Stimulated activated CD4-positive, alpha-beta T cell treated with anti-CD3 and anti-CD28 coated beads, Interleukin-12 subunit alpha, Interleukin-12 subunit beta, amount 100 ng/mL, for 48 hours (primary cell): ENCODE measurements at regions not wholly inside any gene's neighbourhood (a gene's known extent, or its start where the extent isn't known, plus 50 kb on each side); places are given as distances from the start of the nearest gene placed in this dataset.
A peak's percentile ranks its signal among the peaks of the same experiment; 100 is the strongest.
"Not testable (repeated sequence)": the region's sequence is repeated elsewhere in the genome, so short reads cannot be mapped to it uniquely, and the experiment has no call there.

Source experiments
- DNase-seq, 3 donors: peaks; one replicate each; pipeline ENCODE4 v3.0.0-alpha.2; 2020; ENCODE audit warnings: low read depth in 2 of 3, low spot score in 1 of 3

DNA sequence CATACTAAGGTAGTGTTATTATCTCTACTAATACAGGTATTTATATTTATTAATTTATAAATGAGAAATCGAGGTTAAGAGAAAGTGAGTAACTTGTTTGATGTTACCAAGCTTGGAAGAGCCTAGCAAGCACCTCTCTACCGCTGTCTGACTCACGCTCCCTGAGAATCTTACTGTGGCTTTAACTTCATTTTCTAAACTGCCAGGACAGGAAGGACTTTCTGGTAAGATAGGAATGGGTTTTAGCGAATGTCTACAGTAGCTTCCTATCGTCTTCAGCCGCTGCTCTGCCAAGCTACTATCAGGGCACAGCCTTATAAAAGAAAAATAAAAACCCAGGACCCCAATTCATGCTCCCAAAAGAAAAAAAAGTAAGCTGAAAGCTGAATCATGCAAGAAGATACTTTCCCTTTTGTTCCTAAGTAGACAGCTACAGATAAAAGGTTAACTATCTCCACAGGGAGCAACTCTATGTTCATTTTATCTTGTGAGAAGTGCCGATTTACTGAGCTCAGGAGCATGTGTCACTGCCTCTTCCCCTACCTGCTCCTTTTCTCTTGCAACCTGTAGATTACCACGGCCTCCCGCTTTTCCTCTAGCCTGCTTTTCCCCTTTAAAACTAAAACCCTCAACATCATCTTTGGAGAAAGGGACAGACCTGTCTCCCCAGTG is 60.2 kb downstream of the THNSL1 start:
- no peak for DNase-seq

DNA sequence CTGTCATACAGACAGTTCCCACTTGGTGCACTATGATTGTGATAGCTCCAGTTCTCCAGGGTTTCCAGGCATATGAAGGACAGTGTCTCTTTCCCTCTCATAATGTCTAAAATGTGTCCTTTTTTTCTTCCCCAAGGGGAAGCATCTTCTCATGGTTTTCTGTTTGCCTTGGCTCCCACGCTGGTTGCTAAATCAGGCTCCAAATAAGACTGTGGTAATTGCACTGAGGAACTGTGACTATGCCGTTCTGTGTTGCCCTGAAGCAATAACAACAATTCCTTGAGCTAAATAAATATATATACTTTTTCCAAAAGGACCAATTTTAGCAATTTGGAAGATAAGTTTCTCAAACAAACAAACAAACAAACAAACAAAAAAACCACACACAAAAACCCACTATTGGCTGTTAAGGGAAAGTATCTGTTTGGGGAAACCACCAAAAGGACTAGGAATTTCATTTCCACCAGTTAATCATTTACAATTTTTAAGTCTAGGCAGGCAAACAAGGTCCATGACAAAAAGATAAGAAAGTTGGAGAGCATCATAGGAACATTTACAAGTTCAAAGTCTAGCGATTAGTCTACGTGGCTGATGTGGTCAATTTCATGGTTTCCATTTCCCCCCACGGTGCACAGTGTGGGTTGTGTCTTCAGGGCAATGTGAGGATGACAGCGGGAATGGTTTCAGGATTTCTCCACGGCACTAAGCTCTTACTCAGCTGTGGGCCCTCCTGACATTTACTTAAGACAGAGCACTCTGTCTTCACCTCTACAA is 62.4 kb downstream of the THNSL1 start:
- no peak for DNase-seq

DNA sequence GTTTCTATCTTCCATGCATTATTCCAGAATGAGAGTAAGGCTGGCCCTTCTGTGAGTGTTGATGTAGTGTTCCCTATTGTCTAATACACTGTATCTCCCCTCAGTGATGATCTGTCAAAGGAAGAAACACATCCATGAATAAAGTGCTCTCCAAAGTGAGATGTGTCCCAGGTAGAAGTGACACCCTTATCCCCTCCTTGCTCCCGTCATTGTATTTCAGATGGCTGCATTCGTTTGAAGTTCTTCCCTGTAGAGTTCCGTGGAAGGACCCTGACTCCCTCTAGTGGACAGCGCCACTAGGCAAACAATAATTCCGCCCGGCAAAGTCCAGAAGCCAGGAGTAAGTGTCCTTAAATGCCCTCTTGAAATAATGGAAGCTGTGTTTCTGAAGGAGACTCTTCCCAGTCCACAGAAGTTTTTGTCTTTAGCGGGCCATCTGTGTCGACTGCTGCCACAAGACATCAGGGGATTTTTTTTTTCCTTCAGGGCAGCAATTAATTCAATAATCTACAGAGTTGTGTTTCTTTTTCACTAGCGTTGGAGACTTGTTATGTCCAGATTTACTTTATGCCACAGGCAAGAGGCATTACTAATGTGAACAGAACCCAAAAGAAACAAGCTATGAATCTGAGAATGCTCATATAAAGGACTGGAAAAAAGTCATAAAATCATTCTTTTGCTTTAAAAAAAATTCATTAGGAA is 64.6 kb downstream of the THNSL1 start:
- peak; percentile 37 to 51 (median 47) for DNase-seq

DNA sequence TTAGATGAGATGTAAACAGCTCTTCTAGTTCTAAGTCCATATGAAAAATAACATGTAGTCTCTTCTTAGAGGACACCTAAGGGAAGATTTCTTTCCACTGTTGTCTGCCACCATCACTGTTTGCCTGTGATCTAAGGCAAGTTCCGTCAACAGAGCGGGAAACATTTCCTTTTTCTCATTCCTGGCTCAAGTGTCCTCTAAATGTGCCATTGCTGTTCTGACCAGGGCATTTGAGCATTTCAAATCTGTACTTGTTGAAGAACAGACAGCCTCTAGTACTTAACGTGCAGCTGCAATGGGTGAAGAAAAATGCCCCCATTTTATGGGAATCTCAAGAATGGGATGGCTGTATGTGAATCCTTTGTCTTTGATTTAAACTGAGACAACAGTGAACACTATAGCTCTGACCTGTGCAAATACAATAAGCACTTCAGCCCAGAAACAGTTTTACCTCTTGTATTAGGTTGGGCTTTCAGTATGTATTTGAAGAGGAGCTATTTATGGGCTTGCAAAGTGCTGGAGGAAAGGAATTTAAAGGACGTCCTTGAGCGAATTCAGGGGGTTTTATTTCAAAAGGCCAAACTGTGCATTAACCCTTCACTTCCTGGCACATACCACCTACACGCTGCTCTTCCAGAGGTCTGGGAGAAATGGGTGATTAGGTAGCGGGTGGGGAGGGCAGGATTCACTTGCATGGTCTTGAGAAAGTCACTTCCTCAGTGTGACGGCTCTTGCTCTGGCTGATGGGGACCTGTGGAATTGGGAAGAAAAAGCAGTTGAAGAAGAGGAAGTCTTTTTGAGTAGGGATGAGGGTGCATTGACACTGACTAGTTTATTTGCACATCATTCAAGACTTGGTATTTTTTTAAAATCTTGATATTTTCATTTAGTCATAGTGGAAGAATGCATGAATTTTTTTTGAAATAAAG is 66.1 kb downstream of the THNSL1 start:
- no peak for DNase-seq

DNA sequence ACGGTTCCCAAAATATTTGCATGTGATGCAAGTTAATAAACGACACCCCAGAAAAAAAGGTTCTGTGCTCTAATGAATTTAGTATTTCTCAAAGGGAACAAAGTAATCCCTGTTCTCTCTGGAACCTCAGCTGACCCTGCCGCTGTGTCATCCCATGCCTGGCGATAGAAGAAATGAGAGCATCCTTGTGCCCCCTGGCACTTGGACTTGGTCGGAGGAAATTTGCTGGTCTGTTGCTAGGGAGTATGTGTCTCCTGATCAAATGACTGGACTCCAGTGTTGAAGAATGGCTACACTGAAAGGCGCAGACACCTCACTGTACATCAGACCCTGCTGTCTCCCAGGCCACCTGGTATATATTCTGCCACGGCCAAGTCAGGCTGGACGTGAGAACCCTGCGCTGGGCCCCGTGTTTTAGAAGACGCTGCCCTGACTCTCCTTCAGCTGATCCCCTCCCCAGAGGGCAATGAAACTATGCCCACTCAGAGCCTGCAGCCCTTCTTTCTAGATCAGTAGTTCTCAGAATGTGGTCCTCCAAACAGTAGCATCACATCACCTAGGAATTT is 67.2 kb downstream of the THNSL1 start:
- DNase-seq = no peak

DNA sequence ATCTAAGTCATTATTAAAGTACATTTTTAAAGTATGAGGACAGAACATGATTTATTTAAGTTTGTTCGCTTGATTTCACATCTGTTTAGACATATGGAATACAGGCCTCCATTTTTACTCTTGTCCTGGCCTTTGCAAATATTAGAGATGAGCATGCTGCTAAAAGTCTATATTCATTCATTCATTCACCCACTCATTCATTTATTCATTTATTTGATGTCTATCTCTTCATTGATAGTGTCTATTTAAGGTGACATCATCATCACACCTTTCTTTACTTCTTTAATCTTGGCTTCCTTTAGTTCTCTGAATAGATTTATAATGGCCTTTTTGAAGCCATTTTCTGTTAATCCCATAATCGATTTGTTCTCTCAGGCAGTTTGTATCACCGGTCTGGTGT is 68.0 kb downstream of the THNSL1 start:
- DNase-seq = no peak

DNA sequence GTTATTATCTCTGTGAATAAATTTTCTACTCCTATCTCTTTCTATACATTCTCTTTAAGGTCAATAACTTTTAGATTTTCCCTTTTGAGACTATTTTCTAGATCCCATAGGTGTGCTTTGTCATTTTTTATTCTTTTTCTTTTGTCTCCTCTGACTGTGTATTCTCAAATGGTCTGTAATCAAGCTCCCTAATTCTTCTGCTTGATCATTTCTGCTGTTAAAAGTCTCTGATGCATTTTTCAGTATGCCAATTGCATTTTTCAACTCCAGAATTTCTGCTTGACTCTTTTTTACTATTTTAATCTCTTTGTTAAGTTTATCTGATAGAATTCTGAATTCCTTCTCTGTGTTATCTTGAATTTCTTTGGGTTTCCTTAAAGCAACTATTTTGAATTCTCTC is 78.2 kb downstream of the THNSL1 start:
- no peak for DNase-seq

DNA sequence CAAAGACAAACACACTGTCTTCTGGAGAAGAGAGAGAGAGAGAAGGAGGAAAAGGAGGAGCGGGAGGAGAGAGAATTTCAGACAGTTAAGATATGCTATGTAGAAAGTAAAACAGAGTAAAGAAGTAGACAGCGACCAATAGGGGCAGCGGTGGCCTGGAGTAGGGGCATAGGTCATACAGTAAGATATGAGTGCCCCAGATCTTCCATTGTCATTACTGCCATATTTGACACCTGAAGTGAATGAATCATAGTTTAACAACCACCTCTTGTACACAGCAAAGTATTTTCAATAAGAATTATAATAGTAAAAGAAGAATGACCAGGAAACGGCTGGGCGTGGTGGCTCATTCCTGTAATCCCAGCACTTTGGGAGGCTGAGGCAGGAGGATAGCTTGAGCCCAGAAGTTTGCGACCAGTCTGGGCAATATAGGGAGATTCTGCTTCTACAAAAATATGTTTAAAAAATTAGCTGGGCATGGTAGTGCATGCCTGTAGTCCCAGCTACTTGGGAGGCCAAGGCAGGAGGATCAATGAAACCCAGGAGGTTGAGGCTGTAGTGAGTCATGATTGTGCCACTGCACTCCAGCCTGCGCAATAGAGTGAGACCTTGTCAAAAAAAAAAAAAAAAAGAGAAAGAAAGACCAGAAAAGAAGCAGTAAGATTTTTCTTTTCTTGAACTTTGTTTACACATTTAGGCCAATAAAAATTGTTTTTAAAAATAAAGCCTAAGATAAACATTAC is 77.0 kb upstream of the GPR158 start:
- no peak for DNase-seq

DNA sequence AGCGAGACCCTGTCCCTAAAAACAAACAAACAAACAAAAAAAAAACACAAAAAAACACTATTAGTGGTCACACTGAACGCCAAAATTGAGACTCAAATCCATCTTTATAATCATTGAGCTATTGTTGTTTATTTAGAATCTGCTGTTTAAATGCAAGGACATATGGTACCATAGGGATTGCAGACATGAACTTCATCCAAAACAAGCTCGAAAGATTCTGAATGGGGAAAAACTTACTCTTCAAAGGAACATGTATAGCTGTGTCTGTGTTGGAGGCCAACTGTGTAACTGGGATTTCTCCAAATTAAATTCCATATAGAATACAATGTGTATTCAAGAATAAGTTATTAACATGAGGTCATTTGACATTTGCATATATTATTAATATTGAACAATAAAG is 74.7 kb upstream of the GPR158 start:
- no peak for DNase-seq

DNA sequence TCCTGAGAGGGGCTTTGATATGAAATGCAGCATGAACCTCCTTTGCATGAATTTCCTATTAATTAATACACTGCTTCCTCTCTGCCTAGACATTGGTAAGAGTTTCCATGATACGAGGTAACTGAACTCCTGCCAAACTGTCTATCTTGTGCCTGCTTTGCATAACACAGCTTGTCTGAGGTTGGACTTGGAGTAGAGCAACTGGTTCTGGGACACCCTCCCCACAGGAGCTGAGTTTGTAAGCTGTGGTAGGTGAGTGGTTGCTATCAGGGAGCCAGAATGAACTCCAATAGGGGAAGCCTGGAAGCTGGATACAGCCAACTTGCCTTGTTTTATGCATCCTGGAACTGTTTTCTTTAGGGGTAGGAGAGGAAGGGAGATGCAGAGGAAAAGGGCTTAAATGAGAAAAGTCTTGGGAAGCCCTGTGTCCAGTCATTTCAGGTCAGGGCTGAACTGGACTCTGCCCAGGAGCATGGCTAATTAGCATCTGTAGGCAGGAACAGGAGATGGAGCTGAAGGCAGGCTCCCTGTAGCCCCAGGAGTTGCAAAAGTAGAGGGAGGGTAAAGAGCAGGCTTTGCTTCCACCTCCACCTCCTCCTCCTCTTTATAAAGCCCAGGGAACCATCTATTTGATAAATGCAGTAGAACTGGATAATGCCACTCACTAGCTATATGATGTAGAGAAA is 73.2 kb upstream of the GPR158 start:
- no peak for DNase-seq

DNA sequence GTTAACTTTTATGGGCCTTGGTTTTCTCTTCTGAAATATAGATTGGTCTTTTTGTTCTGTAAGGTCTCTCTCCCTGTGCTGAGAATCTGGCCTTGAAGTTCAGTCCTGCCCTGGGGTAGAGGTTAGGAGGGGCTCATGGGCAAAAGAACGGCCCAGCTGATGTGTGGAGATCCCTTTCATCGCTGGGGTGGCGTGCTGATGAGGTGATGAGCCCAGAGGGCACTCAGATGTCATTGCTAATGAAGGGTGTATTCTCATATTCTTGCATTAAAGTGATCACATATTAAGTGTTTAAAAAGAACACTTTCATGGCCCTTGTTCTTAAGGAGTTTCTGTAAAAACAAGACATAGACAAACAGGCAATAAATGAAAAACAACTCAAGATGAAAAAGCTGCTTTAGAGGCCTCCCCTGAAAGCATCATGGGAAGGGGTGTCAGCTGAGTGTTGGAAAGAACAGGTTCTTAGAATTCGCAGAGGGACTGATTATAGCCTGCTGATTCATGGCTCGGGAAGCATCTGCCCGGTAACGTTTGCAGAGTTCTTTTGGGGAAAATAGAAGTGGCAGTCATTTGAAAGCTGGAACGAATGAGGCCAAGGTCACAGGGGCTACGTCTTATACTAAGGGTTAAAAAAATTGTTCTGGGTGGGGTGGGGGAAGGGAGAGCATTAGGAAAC is 72.5 kb upstream of the GPR158 start:
- DNase-seq = no peak

DNA sequence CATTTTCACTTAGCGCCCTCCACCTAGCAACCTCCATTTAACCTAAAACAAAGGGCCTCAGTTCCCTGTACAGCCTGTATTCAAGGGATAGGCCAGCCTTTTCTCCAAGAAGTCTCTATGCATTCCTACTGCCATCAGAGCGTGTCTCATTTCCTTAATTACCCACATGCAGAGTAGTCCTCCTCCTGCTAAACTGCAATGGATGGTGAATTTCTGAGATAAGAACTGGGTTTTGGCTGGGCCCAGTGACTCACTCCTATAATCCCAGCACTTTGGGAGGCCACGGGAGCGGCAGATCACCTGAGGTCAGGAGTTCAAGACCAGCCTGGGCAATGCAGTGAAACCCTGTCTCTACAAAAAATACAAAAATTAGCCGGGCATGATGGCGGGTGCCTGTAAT is 71.1 kb upstream of the GPR158 start:
- DNase-seq = no peak

DNA sequence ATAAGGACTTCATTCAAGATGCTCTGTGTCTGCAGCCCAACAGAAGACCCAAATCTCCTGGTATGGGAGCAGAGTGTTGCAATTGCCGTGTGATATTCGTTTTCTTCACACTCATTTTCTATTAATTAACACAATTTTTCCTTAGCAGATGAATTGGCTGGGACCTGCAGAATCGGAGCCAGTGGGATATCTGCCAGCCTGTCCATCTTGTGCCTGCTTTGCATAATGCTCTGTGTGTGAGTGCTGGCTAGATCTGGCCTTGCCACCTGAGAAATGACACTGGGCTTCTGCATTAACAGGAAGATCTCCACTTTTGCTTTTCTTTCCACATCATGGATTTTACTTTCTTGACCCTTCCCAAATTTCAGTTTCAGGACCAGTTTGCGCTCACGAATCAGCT is 70.4 kb upstream of the GPR158 start:
- DNase-seq = no peak

DNA sequence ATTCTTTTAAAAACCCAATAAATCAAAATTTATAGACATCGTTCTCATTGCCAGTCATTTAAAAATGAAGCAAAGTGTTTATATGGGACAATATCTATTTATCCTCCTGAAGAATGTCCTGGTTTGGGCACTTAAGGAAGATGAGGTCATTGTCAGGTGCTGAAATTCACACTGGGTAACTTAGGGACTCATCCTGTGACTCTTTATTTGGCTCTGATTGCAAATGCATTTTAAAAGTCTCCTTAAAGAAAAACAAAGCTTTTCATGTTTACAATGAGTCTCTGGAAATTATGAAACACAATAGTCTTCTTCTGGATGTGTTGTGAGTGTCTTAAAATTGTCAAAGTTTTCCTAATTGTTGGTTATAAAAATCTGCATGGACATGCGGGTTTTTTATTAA is 69.5 kb upstream of the GPR158 start:
- no peak for DNase-seq

DNA sequence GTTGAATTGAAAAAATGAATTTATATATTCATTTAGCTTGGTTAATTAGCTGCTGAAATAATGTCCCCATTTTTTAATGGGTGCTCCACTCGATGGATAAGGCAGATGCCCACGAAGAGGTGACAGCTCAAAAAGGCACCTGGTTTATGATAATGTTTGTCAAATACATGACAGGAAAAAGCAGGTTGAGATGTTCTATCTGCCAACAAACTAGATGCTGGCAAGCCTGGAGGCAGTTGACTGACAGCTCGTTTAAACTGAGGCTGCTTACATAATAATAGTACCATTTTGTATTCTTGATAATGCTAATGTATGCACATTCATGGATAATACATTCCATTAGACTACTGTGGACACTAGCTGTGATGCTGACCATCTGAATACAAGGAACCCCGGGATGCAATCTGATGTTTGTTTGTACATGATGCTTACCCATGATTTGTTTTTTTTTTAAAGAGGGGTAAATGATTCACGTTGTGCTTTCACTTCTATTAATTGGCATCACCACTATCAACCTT is 69.0 kb upstream of the GPR158 start:
- DNase-seq = no peak

DNA sequence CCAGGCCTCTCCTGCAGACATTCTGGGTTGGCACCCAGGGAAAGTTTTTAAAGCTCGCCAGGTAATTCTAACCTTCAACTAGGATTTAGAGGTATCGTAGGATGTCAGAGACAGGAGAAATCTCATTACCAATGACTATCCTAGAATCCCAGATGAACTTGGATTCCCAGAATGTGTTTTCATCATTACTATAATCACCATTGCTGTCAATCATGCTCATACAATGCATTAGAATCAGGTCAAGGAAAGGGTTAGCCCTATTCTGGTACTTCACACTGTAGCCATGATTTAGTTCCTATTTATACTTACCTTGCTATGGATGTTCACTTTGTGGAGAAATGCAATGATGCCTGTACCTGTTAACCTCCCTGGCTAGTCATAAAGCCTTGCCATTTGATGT is 67.0 kb upstream of the GPR158 start:
- DNase-seq = no peak

DNA sequence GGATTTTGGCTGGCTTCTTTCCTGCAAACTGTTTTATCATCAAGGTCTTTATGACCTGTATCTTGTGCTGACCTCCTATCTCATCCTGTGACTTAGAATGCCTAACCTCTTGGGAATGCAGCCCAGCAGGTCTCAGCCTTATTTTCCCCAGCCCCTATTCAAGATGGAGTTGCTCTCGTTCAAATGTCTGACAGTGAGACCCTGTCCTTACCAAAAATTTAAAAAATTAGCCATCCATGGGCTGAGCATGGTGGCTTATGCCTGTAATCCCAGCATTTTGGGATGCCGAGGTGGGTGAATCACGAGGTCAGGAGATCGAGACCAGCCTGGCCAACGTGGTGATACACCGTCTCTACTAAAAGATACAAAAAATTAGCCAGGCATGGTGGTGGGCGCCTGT is 64.9 kb upstream of the GPR158 start:
- DNase-seq = not testable (repeated sequence)

DNA sequence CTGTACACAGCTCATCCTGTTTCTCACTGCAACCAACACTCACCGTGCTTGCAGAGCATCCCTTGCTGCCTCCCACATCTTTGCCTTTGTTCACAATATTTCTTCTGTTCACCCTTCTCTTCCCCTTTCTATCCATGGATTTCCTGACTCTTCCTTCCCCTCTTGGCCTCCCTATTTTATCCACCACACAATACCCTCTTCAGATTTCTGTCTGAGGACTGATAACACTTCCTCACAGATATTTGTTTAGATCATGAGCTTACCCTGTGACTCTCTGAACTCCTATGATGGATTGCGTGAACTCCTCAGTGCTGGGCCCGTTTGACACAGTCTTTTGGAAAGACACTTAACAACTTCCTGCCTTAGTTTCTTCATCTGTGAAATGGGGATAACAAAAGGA is 62.8 kb upstream of the GPR158 start:
- DNase-seq = no peak
